ENCODE measurements at regions not wholly inside any gene's neighbourhood (a gene's known extent, or its start where the extent isn't known, plus 50 kb on each side); places are given as distances from the start of the nearest gene placed in this dataset.

- Histone ChIP-seq H2BK20ac (ENCODE audit: low read depth, low read length) (no peak overlapping the region), H3K9ac (ENCODE audit: low read depth, low read length) (no peak overlapping the region), H3K4ac (ENCODE audit: low read depth, low read length) (no peak overlapping the region), H4K8ac (ENCODE audit: low read depth in 2 of 2, low read length in 2 of 2) (no peak overlapping the region), H3K14ac (replicated peaks; ENCODE audit: low read depth, low read length) (no peak overlapping the region), H2AFZ (replicated peaks; ENCODE audit: low read length, poor library complexity) (no peak overlapping the region), H4K20me1 (ENCODE audit: insufficient read depth, low read length) (no peaks in the 10 kb centered on the region), H3K4me2 (ENCODE audit: low read depth, low read length) (no peak overlapping the region), H3K36me3 (ENCODE audit: control insufficient read depth, insufficient read depth, low read length) (no peaks in the 10 kb centered on the region), H3K9me1 (ENCODE audit: insufficient read depth, low read length) (no peaks in the 10 kb centered on the region), H3K18ac (ENCODE audit: low read depth, low read length) (no peak overlapping the region), H3K27me3 (ENCODE audit: control insufficient read depth, insufficient read depth, low read length) (peaks cover 18% of the 10 kb centered on the region; the same call in 1 of the 2 replicates), H4K5ac (ENCODE audit: low read depth, low read length) (no peak overlapping the region), H2BK15ac (ENCODE audit: low read depth, low read length) (no peak overlapping the region), H2BK5ac (ENCODE audit: low read depth, low read length, poor library complexity, severe bottlenecking) (no peak overlapping the region), H3K4me3 (ENCODE audit: insufficient read depth, low read depth, low read length) (no peak overlapping the region), H3K27ac (ENCODE audit: insufficient read depth, low read length) (no peak overlapping the region), H2AK5ac (ENCODE audit: low read depth, low read length) (no peak overlapping the region), H3K9me3 (ENCODE audit: control insufficient read depth, insufficient read depth, low read length) (no peaks in the 10 kb centered on the region), H4K91ac (ENCODE audit: insufficient read depth, low read depth, low read length) (no peak overlapping the region), H3K4me1 (ENCODE audit: control insufficient read depth, insufficient read depth, low read length) (no peaks in the 10 kb centered on the region), H2AK9ac (replicated peaks; ENCODE audit: low read depth, low read length, poor library complexity) (no peak overlapping the region), H3K79me1 (ENCODE audit: low read depth in 1 of 2, low read length in 2 of 2) (no peaks in the 10 kb centered on the region), H3K56ac (ENCODE audit: extremely low read depth, insufficient read depth, low read length) (no peak overlapping the region), H3K23ac (ENCODE audit: low read depth, low read length) (no peak overlapping the region), H2BK120ac (ENCODE audit: low read depth, low read length) (no peak overlapping the region)
- no peak for ATAC-seq (ENCODE audit: low read depth)
- no peak for DNase-seq
- CTCF ChIA-PET, result no interaction called here
- TF ChIP-seq BHLHE40 (IDR thresholded peaks at IDR 0.05; ENCODE audit: low read depth, low read length) (no peak), CEBPB (IDR thresholded peaks at IDR 0.05; ENCODE audit: low read depth, low read length) (no peak), USF2 (IDR thresholded peaks at IDR 0.05; ENCODE audit: low read depth, low read length) (no peak), MXI1 (IDR thresholded peaks at IDR 0.05; ENCODE audit: borderline replicate concordance, low read depth, low read length) (no peak), ELK1 (IDR thresholded peaks at IDR 0.05; ENCODE audit: borderline replicate concordance, low read depth, low read length) (no peak), SMC3 (IDR thresholded peaks at IDR 0.05; ENCODE audit: low read depth, low read length) (no peak), RFX5 (IDR thresholded peaks at IDR 0.05; ENCODE audit: low read depth, low read length) (no peak), FOS (IDR thresholded peaks at IDR 0.05; ENCODE audit: low read depth, low read length) (no peak), MAZ (IDR thresholded peaks at IDR 0.05; ENCODE audit: borderline replicate concordance, low read depth, low read length) (no peak)
- in situ Hi-C loops (cut with MboI; ENCODE audit: low sequenced_read_pairs), result no loop called here
- dilution Hi-C loops (cut with HindIII; ENCODE audit: low sequenced_read_pairs, unreplicated experiment), result no loop called here
- BruUV-seq (replicated peaks), result no TSS peak
- POLR2A ChIA-PET (ENCODE audit: unreplicated experiment), result no interaction called here
- WGBS, 2 experiments (ENCODE audit: extremely low coverage in 2 of 2, insufficient read length in 1 of 2), result 12% methylated on average over 8 of the region's 39 CpGs; no CpG with 5 or more reads in 1 of the 2 experiments
- intact Hi-C loops (cut with micrococcal nuclease), result no loop called here
These were observed 125.2 kb upstream of the RET start for GRCh38 chr10:42951486-42952251.

All from IMR-90 (cell line).